GM21576 (cell line): ENCODE measurements at regions not wholly inside any gene's neighbourhood (a gene's known extent, or its start where the extent isn't known, plus 50 kb on each side); places are given as distances from the start of the nearest gene placed in this dataset.

Experiments used
- ATAC-seq: cut with Tn5 transposase; IDR thresholded peaks from one replicate; pipeline ENCODE4 v1.9.1; 2021; ENCODE audit warnings: mild to moderate bottlenecking, moderate library complexity; ENCODE audit not compliant: unreplicated experiment

DNA sequence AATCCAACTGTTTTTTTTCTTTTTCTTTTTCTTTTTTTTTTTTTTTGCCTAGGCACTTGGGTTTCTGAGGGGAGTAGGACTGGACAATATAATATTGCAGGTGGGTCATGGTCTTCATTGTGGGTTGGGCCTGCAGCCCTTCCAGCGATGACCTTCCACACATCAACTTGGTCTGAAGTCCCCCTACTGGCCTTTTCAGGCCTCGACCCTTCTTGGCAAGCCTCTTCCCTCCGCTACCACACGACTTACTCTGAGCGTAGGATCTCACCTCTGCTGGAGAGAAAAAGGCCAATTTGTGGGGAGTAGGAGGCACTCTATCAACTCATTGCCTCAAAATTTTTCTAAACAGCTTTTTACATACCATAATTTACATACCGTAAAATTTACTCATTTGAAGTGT is 51.1 kb upstream of the GRIK3 start:
- no peak for ATAC-seq

DNA sequence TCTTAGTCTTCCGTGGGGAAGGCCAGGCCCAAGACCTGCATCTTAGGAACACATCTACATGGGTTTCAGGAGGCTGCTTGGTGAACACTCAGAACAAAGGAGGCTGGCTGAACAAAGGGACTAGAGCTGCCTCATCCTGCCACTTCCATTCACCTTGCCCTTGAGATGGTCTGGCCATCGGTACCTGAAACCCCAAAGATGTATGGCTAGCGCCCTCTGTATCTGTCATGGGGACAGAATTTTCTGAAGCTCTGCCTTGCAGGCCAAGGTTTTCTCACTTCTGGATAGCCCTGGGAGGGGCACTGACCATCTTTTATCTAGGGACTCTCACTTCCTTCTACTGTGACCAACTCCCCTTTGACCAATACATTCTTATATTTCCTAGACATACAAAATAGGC is 55.4 kb upstream of the GRIK3 start:
- no peak for ATAC-seq

DNA sequence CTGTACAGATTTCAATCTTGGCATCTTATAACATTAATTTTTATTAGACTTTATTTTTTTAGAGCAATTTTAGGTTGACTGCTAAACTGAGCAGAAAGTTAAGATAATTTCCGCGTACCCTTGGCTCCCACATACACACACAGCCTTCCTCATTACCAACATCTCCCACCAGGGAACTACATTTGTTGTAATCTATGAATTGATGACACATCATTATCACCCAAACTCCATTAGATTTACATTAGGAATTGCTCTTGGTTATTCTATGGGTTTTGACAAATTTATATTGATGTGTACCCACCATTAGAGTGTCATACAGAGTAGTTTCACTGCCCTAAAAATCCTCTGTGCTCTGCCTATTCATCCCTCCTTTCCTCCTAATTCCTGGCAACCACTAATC is 56.4 kb upstream of the GRIK3 start:
- no peak for ATAC-seq

DNA sequence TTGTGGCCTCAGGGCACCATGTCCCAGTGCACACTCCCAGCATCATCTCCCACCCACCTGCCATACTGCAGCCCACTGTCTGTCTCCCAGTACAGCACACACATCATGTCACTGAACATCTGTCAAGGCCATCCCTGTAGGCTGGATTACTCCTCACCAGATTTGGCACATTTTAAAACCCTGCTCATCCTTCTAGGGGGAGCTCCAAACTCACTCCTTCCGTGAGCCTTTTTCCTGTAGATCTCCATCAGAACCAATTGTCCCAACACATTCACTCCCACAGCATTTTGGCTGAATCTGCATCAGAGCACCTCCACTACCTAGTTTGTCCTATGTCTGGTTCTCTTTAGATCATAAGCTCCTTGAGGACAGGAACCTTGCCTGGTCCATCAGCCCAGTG is 58.6 kb upstream of the GRIK3 start:
- ATAC-seq: no peak

- ATAC-seq: no peak
These were observed 60.0 kb upstream of the GRIK3 start for GRCh38 chr1:37094302-37094701.

DNA sequence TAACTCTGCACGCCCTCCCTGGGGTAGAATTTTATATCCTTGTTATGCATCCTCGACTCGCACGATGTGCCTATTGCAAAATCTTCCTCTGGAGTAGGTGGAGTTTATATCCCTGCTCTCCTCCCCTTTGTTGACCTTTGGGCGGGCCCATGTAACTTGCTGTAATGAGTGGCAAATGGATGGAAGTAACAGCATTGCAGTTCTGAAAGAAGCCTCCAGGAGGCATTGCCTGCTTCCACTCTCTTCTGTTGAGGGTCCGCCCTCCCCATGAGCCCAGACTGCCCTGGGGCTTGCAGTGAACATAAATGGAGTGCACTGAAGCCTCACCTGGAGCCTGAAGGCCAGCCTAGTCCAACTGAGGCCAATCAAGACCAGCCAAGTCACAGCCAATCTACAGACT is 62.2 kb upstream of the GRIK3 start:
- no peak for ATAC-seq

- ATAC-seq: no peak
These were observed 63.4 kb upstream of the GRIK3 start for GRCh38 chr1:37097731-37098130.

GRCh38 chr1:37098237-37098636 is 63.9 kb upstream of the GRIK3 start:
- ATAC-seq: no peak

DNA sequence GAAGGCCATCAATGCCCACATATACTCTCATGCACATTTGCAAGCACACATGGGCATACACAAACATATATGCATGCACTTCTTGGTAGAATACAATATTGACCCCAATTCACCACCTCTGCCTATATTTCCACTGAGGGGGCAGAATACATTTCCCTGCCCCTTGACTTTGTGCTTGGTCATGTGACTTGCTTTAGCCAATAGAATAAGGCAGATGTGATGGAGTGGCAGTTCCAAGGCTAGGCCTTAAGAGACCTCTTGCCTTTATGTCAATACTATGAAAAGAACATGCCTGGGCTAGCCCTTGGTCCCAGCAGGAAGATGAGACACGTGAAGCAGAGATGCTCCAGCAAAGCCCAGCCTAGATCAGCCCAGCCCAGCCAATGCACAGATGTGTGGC is 66.0 kb upstream of the GRIK3 start:
- ATAC-seq: no peak

DNA sequence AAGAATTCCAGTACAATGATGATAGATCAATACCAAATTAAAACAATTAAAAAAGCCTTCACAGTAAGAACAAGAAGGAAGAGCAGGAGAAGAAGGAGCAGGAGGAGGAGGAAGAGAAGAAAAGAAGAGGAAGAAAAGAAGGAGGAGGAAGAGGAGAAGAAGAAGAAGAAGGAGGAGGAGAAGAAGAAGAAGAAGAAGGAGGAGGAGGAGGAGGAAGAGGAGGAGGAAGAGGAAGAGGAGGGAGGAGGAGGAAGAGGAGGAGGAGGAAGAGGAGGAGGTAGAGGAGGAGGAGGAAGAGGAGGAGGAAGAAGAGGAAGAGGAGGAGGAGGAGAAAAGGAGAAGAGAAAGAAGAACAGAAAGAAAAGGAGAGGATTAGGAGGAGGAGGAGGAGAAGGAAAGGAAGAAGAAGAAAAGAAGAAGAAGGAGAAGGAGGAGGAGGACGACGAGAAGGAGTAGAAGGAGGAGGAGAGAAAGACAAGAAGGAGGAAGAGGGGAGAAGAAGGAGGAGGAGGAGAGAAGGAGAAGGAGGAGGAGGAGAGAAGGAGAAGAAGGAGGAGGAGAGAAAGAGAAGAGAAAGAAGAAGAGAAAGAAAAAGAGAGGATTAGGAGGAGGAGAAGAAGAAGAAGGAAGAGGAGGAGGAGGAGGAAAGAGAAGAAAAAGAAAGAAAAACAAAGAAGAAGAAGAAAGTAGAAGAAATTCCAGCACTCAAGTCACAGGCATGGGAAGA is 68.5 kb upstream of the GRIK3 start:
- no peak for ATAC-seq

DNA sequence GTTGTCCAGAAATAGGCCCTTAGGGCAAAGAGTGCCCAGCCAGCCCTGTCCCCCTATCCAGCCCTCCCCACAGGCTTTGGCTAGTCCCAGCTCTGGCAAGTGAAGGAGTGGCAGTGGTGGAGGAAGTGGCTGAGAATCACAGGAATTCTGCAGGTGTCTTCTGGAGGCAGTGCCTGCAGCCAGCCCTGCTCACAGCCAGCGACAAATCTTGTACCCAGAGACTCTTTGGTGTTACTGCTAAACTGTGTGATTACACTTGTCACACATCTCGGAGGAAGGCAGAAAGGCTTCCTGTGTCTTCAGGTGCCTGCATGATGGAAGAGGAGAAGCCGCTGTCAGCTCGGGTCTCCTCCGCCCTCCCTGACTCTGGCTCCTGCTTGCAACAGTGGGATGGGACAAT is 71.6 kb upstream of the GRIK3 start:
- no peak for ATAC-seq

DNA sequence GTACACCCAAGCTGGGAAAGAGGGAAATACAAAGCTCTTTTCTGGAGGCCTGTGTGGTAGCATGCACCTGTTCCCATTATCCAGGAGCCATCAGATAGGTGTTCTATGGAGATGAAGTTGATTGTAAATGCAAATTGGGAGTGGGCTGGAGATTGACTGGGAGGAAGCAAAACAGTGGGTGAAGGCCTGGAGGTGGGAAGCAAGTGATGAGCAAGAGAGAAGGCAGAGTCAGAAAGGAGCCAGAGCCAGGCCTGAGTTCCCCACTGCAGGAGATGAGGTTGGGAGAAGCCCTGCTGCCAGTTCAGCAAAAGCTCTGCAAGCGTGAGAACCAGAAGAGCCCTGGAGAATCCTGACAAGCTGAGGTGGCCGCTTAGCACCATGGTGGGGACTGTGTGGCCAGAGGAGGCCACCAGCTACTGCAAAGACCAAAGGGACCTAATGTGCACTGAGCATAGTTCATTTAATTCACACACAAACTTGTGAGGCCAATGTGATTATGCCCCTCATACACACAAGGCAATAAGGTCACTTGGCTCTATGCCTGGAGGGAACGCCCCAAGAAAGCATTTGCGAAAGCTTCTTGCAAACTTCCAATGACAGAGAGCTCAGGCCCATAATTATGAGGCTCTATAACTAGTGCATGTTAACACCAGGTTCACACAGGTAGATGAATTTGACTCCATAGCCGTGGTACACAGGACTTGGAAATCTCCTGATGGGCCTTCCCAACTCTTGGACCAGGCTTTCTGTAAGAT is 73.0 kb upstream of the GRIK3 start:
- no peak for ATAC-seq

- no peak for ATAC-seq
These were observed 74.4 kb upstream of the GRIK3 start for GRCh38 chr1:37108596-37109188.

- ATAC-seq: no peak
These were observed 78.1 kb upstream of the GRIK3 start for GRCh38 chr1:37112430-37112829.

DNA sequence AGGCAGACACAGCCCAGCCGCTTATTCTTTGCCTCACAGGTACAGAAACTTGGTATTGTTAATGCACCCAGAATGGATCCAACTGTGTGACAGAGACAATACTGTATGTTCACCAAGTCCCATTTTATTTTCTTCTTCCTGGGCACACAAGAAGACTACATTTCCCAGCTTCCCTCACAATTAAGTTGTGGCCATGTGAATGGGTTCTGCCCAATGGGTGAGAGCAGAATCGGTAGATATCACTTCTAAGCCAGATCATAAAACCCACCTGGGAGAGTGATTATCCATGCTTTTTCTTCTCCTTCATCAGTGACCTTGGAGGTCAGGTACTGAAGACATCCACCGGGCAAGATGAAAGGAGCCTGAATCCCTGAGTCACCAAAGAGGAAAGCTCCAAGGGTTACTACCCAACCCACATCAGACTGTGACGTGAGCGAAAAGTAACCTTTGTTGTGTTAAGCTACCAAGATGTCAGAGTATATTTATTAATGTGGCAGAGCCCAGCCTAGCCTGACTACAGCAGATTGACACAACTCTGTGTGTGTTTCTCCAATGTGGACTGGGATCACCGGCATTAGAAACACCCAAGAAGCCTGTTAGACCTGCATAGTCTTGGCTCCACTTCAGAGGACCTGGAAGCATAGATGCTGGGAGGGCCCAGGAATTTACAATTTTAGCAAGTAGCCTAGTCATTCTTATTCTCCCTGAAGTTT is 79.1 kb upstream of the GRIK3 start:
- ATAC-seq: no peak

DNA sequence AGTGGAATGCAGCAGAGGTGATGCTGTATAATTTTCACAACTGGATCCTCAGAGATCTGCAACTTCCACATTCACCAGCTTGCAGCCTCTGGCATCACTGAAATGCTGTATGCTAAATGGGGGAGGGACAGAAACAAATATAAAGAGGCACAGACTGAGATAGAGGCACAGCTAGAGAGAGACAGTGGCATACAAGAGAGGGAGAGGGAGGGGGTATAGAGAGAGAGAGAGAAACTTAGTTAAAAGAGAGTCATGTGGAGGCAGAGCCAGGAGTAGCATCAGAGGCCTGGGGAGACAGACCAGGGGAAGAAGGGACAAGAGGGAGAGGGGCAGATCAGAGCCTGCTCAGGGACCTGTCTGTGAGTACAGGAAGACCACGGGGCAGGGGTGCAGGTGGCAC is 84.5 kb upstream of the GRIK3 start:
- no peak for ATAC-seq

DNA sequence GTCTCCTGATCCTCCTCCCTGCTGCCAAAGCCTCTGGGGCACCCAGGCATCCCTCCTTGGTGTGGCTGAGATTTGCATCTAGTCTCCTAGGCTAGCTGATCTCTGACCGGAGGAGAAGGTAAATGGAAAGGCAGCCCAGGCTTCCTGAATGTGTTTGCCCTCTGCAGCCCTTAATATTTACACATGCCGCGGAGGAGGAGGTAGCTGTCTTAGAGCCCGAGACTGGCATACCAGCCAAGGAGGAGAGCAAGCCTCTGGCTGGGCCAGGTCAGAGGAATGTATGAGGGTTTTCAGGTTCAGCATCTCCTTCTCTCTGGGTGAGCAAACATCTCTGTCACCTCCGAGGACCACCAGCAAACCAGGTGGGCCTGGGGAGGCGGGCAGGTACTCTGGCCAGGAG is 86.0 kb upstream of the GRIK3 start:
- ATAC-seq: no peak

- no peak for ATAC-seq
These were observed 89.2 kb upstream of the GRIK3 start for GRCh38 chr1:37123276-37124115.

GRCh38 chr1:37124501-37124900 is 90.2 kb upstream of the GRIK3 start:
- ATAC-seq: no peak

GRCh38 chr1:37125295-37125694 is 91.0 kb upstream of the GRIK3 start:
- no peak for ATAC-seq

- no peak for ATAC-seq
These were observed 93.0 kb upstream of the GRIK3 start for GRCh38 chr1:37127254-37127748.
